Endothelial cell of umbilical vein (primary cell): ENCODE measurements at regions not wholly inside any gene's neighbourhood (a gene's known extent, or its start where the extent isn't known, plus 50 kb on each side); places are given as distances from the start of the nearest gene placed in this dataset.

Source experiments
- BruUV-seq: library from RNA; stranded (reverse); fragments of 400-500 nt; replicated peaks from 2 replicates; lab custom pipeline; 2021; lab: Mats Ljungman, UMichigan
- CTCF ChIA-PET: fragments of 300-600, 350-600 bp; sonication (Branson Sonifier 250); formaldehyde crosslinking; loops from one replicate; lab custom pipeline; 2021; ENCODE audit warnings: antibody characterized with exemption, inconsistent platforms; lab: Charles Lee
- POLR2A ChIA-PET: fragments of 300-600, 350-600 bp; sonication (Branson Sonifier 250); formaldehyde crosslinking; loops from one replicate; lab custom pipeline; 2021; ENCODE audit warnings: antibody characterized with exemption, inconsistent platforms; lab: Charles Lee
- DNase-seq: peaks from one replicate; pipeline ENCODE4 v3.0.0-alpha.2; 2011; ENCODE audit warnings: low read depth, low spot score
- FAIRE-seq: peaks from 2 replicates; lab custom pipeline; 2011; peaks lifted over from hg19 to GRCh38; lab: Jason Lieb, UNC
- H2AFZ ChIP-seq: 2 replicates; pipeline ENCODE4 v1.6.0; 2012; ENCODE audit warnings: low read depth, low read length, control low read depth, inconsistent platforms
- H3K27ac ChIP-seq: 2 replicates; pipeline ENCODE4 v1.5.1; 2011; ENCODE audit warnings: low read depth, mild to moderate bottlenecking, control low read depth, low read length, moderate library complexity; ENCODE audit not compliant: insufficient read depth
- H3K27me3 ChIP-seq, 2 experiments: 2 replicates each; pipeline versions ENCODE4 v1.6.0 to v1.6.1; 2011; ENCODE audit warnings: low read length in 2 of 2, mixed read lengths in 1 of 2; ENCODE audit not compliant: control insufficient read depth in 2 of 2, insufficient read depth in 2 of 2
- H3K36me3 ChIP-seq, 2 experiments: 2 replicates in 1 of 2; 3 replicates in 1 of 2; pipeline ENCODE4 v1.5.1; 2011; ENCODE audit warnings: low read length in 2 of 2, mild to moderate bottlenecking in 1 of 2, moderate library complexity in 1 of 2; ENCODE audit not compliant: control insufficient read depth in 2 of 2, insufficient read depth in 2 of 2; ENCODE audit errors: extremely low read depth in 1 of 2
- H3K4me1 ChIP-seq: 3 replicates; pipeline ENCODE4 v1.5.1; 2011; ENCODE audit warnings: mild to moderate bottlenecking, low read length; ENCODE audit not compliant: control insufficient read depth, insufficient read depth; ENCODE audit errors: extremely low read depth
- H3K4me2 ChIP-seq: 2 replicates; pipeline ENCODE4 v1.6.1; 2011; ENCODE audit warnings: low read length, control low read depth, mixed read lengths; ENCODE audit not compliant: insufficient read depth
- H3K4me3 ChIP-seq, 3 experiments: fragments of 200-600 bp in 1 of 3; sonication (generic), shearing (Covaris generic) in 1 of 3; replicated peaks in 1 of 3; 2 replicates each; pipeline ENCODE4 v1.5.1; 2011 to 2016; ENCODE audit warnings: control low read depth in 3 of 3, low read length in 3 of 3, mild to moderate bottlenecking in 2 of 3, inconsistent platforms in 1 of 3, low read depth in 1 of 3, moderate library complexity in 1 of 3; ENCODE audit not compliant: insufficient read depth in 1 of 3
- H3K79me2 ChIP-seq: 2 replicates; pipeline ENCODE4 v1.6.0; 2012; ENCODE audit warnings: low read length, inconsistent platforms; ENCODE audit not compliant: control insufficient read depth, insufficient read depth
- H3K9ac ChIP-seq: replicated peaks from 2 replicates; pipeline ENCODE3; 2011; ENCODE audit warnings: low read length, control low read depth; ENCODE audit not compliant: insufficient read depth; ENCODE audit errors: extremely low read depth
- H3K9me1 ChIP-seq: replicated peaks from 3 replicates; pipeline ENCODE4 v1.6.0; 2011; ENCODE audit warnings: mild to moderate bottlenecking, low read length; ENCODE audit not compliant: control insufficient read depth, insufficient read depth; ENCODE audit errors: extremely low read depth
- H3K9me3 ChIP-seq: replicated peaks from 2 replicates; pipeline ENCODE4 v1.5.1; 2012; ENCODE audit warnings: low read length, inconsistent platforms; ENCODE audit not compliant: control insufficient read depth, insufficient read depth
- H4K20me1 ChIP-seq: replicated peaks from 2 replicates; pipeline ENCODE3; 2011; ENCODE audit warnings: mild to moderate bottlenecking, low read length; ENCODE audit not compliant: control insufficient read depth, insufficient read depth; ENCODE audit errors: extremely low read depth
- CTCF ChIP-seq, 2 donors: IDR thresholded peaks; 1 replicate in 1 of 2; 2 replicates in 1 of 2; pipeline ENCODE4 v1.5.1; 2011; ENCODE audit warnings: low read length in 2 of 2, mild to moderate bottlenecking in 2 of 2, moderate library complexity in 2 of 2, control low read depth in 1 of 2, inconsistent platforms in 1 of 2, low read depth in 1 of 2; ENCODE audit not compliant: insufficient read depth in 1 of 2; ENCODE audit errors: extremely low read depth in 1 of 2
- EZH2 ChIP-seq: IDR thresholded peaks from 2 replicates; pipeline ENCODE4 v1.6.1; 2012; ENCODE audit warnings: borderline replicate concordance, low read depth, mild to moderate bottlenecking, moderate library complexity, low read length, inconsistent platforms; ENCODE audit not compliant: severe bottlenecking
- FOS ChIP-seq: IDR thresholded peaks from 2 replicates; pipeline ENCODE4 v1.6.1; 2011; ENCODE audit warnings: mild to moderate bottlenecking, low read length, moderate library complexity, borderline replicate concordance; ENCODE audit not compliant: insufficient read depth
- GATA2 ChIP-seq: IDR thresholded peaks from 2 replicates; pipeline ENCODE4 v1.7.0; 2011; ENCODE audit warnings: low read depth, mild to moderate bottlenecking, moderate library complexity, mixed read lengths, low read length; ENCODE audit not compliant: insufficient read length, insufficient read depth
- JUN ChIP-seq: IDR thresholded peaks from 2 replicates; pipeline ENCODE4 v1.6.1; 2011; ENCODE audit warnings: borderline replicate concordance, low read depth; ENCODE audit not compliant: insufficient read length, insufficient read depth
- MAX ChIP-seq: IDR thresholded peaks from 2 replicates; pipeline ENCODE4 v1.6.1; 2011; ENCODE audit not compliant: insufficient read depth, insufficient read length
- MYC ChIP-seq: IDR thresholded peaks from one replicate; pipeline ENCODE4 v1.6.1; 2011; ENCODE audit warnings: mild to moderate bottlenecking, low read depth, low read length
- POLR2A ChIP-seq: IDR thresholded peaks from 2 replicates; pipeline ENCODE4 v1.6.1; 2012; ENCODE audit warnings: low read depth, mild to moderate bottlenecking, control low read depth, low read length
- POLR2AphosphoS5 ChIP-seq: IDR thresholded peaks from 2 replicates; pipeline ENCODE4 v1.6.1; 2012; ENCODE audit warnings: low read depth, mild to moderate bottlenecking, control low read depth, low read length, moderate library complexity; ENCODE audit not compliant: insufficient read depth
- dilution Hi-C: fragments of 300-500 bp; cut with MboI; formaldehyde crosslinking; loops from one replicate; pipeline ENCODE4 v1.15.0; 2019; ENCODE audit warnings: low sequenced_read_pairs; ENCODE audit not compliant: extremely low pct_ligation_motif_present
- intact Hi-C: fragments of 100-400 bp; cut with micrococcal nuclease; formaldehyde crosslinking; loops from one replicate; pipeline ENCODE4 v1.10.0; 2022

GRCh38 chr1:214174508-214175199, 106.3 kb upstream of the SMYD2 start:
- FAIRE-seq = no peak

More at GRCh38 chr1:214174508-214175199, 106.3 kb upstream of the SMYD2 start:
- no peak overlapping the region for H3K27ac ChIP-seq
- POLR2A ChIA-PET = no interaction called here
- H3K4me2 ChIP-seq = no peak overlapping the region
- no peak overlapping the region for H3K9ac ChIP-seq
- H3K9me1 ChIP-seq = no peaks in the 10 kb centered on the region
- DNase-seq = no peak
- intact Hi-C loops (no loop called here), dilution Hi-C loops (no loop called here)
- no peaks in the 10 kb centered on the region for H3K4me1 ChIP-seq
- H3K4me3 ChIP-seq = no peak overlapping the region
- no peaks in the 10 kb centered on the region for H3K36me3 ChIP-seq
- no peak overlapping the region for H2AFZ ChIP-seq
- no peak for TF ChIP-seq CTCF (IDR thresholded peaks at IDR 0.05; ENCODE audit: extremely low read depth in 1 of 2, insufficient read depth in 1 of 2, low read depth in 1 of 2, low read length in 2 of 2)
- TF ChIP-seq JUN = no peak
- TF ChIP-seq MAX = no peak
- no peak for TF ChIP-seq EZH2
- TF ChIP-seq MYC = no peak
- TF ChIP-seq FOS = no peak
- no peak for TF ChIP-seq POLR2A
- TF ChIP-seq GATA2 = no peak
- TF ChIP-seq POLR2AphosphoS5 = no peak
- H3K27me3 ChIP-seq = peaks cover 4 to 7% of the 10 kb centered on the region in 2 experiments
- H3K79me2 ChIP-seq = no peaks in the 10 kb centered on the region
- CTCF ChIA-PET = interaction anchor here (0.9 kb wide), 1 partner anchor 18 kb away, joined by 3 read pairs; no protein-coding TSS in a partner anchor
- no peaks in the 10 kb centered on the region for H3K9me3 ChIP-seq
- no peaks in the 10 kb centered on the region for H4K20me1 ChIP-seq
- no TSS peak for BruUV-seq
